ENCODE measurements at regions not wholly inside any gene's neighbourhood (a gene's known extent, or its start where the extent isn't known, plus 50 kb on each side); places are given as distances from the start of the nearest gene placed in this dataset.
"Not testable (repeated sequence)": the region's sequence is repeated elsewhere in the genome, so short reads cannot be mapped to it uniquely, and the experiment has no call there.

- no CpG with 5 or more reads among the region's 17 CpGs for WGBS (ENCODE audit: insufficient coverage)
- not testable (repeated sequence) for H3K9me3 ChIP-seq (ENCODE audit: control insufficient read depth, insufficient read depth, low read length); H3K4me3 ChIP-seq (ENCODE audit: low read depth, low read length); DNase-seq (ENCODE audit: low read depth in 4 of 6, low spot score in 6 of 6); H3K27me3 ChIP-seq (ENCODE audit: control insufficient read depth, insufficient read depth, low read length); H3K36me3 ChIP-seq (ENCODE audit: control insufficient read depth, insufficient read depth, low read length); H3K4me1 ChIP-seq (ENCODE audit: control insufficient read depth, insufficient read depth, low read length); H3K27ac ChIP-seq (ENCODE audit: low read depth, low read length)
These were observed 140.5 kb upstream of the ZNF322 start for GRCh38 chr6:26799903-26800633.

DNA sequence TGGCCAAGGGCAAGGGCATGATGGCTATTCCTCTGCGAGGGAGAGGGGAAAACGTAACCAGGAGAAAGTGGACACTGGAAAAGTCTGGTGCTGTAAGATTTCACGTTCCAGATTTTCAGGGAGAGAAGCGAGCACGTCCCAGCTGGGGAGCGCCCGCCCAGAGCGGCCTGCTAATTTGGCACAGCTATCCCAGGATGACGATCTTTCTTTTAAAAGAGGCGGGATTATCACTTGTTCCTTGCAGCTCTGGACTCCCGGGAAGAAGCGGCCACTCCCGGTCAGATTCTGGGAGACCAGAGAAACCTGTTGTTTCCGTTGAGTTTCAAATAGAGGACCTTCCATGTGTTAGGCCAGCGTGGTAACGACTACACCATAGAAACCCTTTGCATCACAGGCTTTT is 144.2 kb upstream of the ZNF322 start:
- H3K9me3 ChIP-seq (ENCODE audit: control insufficient read depth, insufficient read depth, low read length); H3K4me3 ChIP-seq (ENCODE audit: low read depth, low read length); H3K27me3 ChIP-seq (ENCODE audit: control insufficient read depth, insufficient read depth, low read length); H3K36me3 ChIP-seq (ENCODE audit: control insufficient read depth, insufficient read depth, low read length); H3K27ac ChIP-seq (ENCODE audit: low read depth, low read length); DNase-seq (ENCODE audit: low read depth in 4 of 6, low spot score in 6 of 6); H3K4me1 ChIP-seq (ENCODE audit: control insufficient read depth, insufficient read depth, low read length): not testable (repeated sequence)
- no CpG with 5 or more reads among the region's 16 CpGs for WGBS (ENCODE audit: insufficient coverage)

GRCh38 chr6:26811486-26812116 is 152.1 kb upstream of the ZNF322 start:
- not testable (repeated sequence) for H3K27me3 ChIP-seq (ENCODE audit: control insufficient read depth, insufficient read depth, low read length); H3K27ac ChIP-seq (ENCODE audit: low read depth, low read length); DNase-seq (ENCODE audit: low read depth in 4 of 6, low spot score in 6 of 6); H3K9me3 ChIP-seq (ENCODE audit: control insufficient read depth, insufficient read depth, low read length); H3K4me1 ChIP-seq (ENCODE audit: control insufficient read depth, insufficient read depth, low read length); H3K4me3 ChIP-seq (ENCODE audit: low read depth, low read length); H3K36me3 ChIP-seq (ENCODE audit: control insufficient read depth, insufficient read depth, low read length)
- no CpG with 5 or more reads among the region's 36 CpGs for WGBS (ENCODE audit: insufficient coverage)

- WGBS (ENCODE audit: insufficient coverage) = no CpG with 5 or more reads among the region's 5 CpGs
- H3K27me3 ChIP-seq (ENCODE audit: control insufficient read depth, insufficient read depth, low read length); DNase-seq (ENCODE audit: low read depth in 4 of 6, low spot score in 6 of 6): not testable (repeated sequence)
These were observed 159.2 kb upstream of the ZNF322 start for GRCh38 chr6:26818640-26819225.

DNA sequence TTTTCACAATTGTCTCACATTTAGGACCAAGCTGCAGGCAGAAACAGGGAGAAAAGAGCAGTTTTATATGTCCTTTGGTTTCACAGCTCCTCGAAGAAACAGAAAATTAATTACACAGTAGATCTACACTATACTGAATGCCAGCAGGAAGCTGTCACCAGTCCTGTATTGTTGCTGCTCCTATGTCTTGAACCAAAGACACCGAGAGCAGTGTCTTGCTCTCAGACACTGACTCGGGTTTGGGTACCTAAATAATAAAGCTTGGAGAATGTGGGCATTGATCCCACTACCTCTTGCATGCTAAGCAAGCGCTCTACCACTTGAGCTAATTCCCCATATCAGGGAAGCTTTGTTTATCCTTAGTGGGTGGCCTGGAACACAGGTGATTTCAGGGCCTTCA is 168.4 kb upstream of the ZNF322 start:
- H3K4me1 ChIP-seq (ENCODE audit: control insufficient read depth, insufficient read depth, low read length); H3K9me3 ChIP-seq (ENCODE audit: control insufficient read depth, insufficient read depth, low read length); DNase-seq (ENCODE audit: low read depth in 4 of 6, low spot score in 6 of 6); H3K27ac ChIP-seq (ENCODE audit: low read depth, low read length); H3K27me3 ChIP-seq (ENCODE audit: control insufficient read depth, insufficient read depth, low read length); H3K36me3 ChIP-seq (ENCODE audit: control insufficient read depth, insufficient read depth, low read length); H3K4me3 ChIP-seq (ENCODE audit: low read depth, low read length): not testable (repeated sequence)
- WGBS (ENCODE audit: insufficient coverage) = no CpG with 5 or more reads among the region's 4 CpGs

More at GRCh38 chr6:26818640-26819225, 159.2 kb upstream of the ZNF322 start:
- H3K4me1 ChIP-seq (ENCODE audit: control insufficient read depth, insufficient read depth, low read length); H3K9me3 ChIP-seq (ENCODE audit: control insufficient read depth, insufficient read depth, low read length); H3K36me3 ChIP-seq (ENCODE audit: control insufficient read depth, insufficient read depth, low read length); H3K27ac ChIP-seq (ENCODE audit: low read depth, low read length); H3K4me3 ChIP-seq (ENCODE audit: low read depth, low read length): not testable (repeated sequence)

GRCh38 chr6:26829480-26829879 is 169.9 kb upstream of the ZNF322 start:
- not testable (repeated sequence) for DNase-seq (ENCODE audit: low read depth in 4 of 6, low spot score in 6 of 6); H3K36me3 ChIP-seq (ENCODE audit: control insufficient read depth, insufficient read depth, low read length); H3K4me1 ChIP-seq (ENCODE audit: control insufficient read depth, insufficient read depth, low read length); H3K4me3 ChIP-seq (ENCODE audit: low read depth, low read length); H3K27ac ChIP-seq (ENCODE audit: low read depth, low read length); H3K9me3 ChIP-seq (ENCODE audit: control insufficient read depth, insufficient read depth, low read length); H3K27me3 ChIP-seq (ENCODE audit: control insufficient read depth, insufficient read depth, low read length)
- WGBS (ENCODE audit: insufficient coverage) = no CpG with 5 or more reads among the region's 2 CpGs

GRCh38 chr6:26830992-26831391 is 171.4 kb upstream of the ZNF322 start:
- not testable (repeated sequence) for H3K36me3 ChIP-seq (ENCODE audit: control insufficient read depth, insufficient read depth, low read length)
- 86% methylated on average over 8 of the region's 9 CpGs for WGBS (ENCODE audit: insufficient coverage)

DNA sequence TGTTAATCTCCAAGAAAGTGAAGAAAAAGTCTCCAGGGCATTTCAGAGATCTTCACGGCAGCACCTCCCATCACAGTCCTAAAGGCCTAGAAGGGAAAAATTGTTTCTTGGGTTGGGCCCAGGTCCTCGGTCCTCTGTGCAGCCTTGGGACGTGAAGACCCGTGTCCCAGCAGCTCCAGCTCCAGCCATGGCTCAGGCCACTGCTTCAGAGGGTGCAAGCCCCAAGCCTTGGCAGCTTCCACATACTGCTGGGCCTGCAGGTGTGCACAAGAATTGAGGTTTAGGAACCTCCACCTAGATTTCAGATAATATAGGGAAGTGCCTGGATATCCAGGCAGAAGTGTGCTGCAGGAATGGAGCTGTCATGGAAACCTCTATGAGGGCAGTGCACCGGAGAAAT is 176.2 kb upstream of the ZNF322 start:
- not testable (repeated sequence) for H3K27ac ChIP-seq (ENCODE audit: low read depth, low read length); H3K27me3 ChIP-seq (ENCODE audit: control insufficient read depth, insufficient read depth, low read length); H3K4me3 ChIP-seq (ENCODE audit: low read depth, low read length); H3K4me1 ChIP-seq (ENCODE audit: control insufficient read depth, insufficient read depth, low read length); H3K36me3 ChIP-seq (ENCODE audit: control insufficient read depth, insufficient read depth, low read length); DNase-seq (ENCODE audit: low read depth in 4 of 6, low spot score in 6 of 6); H3K9me3 ChIP-seq (ENCODE audit: control insufficient read depth, insufficient read depth, low read length)
- no CpG with 5 or more reads among the region's 5 CpGs for whole genome bisulfite sequencing (ENCODE audit: insufficient coverage)

More at GRCh38 chr6:26830992-26831391, 171.4 kb upstream of the ZNF322 start:
- H3K27ac ChIP-seq (ENCODE audit: low read depth, low read length); H3K4me1 ChIP-seq (ENCODE audit: control insufficient read depth, insufficient read depth, low read length); H3K9me3 ChIP-seq (ENCODE audit: control insufficient read depth, insufficient read depth, low read length); H3K4me3 ChIP-seq (ENCODE audit: low read depth, low read length); DNase-seq (ENCODE audit: low read depth in 4 of 6, low spot score in 6 of 6); H3K27me3 ChIP-seq (ENCODE audit: control insufficient read depth, insufficient read depth, low read length): not testable (repeated sequence)

DNA sequence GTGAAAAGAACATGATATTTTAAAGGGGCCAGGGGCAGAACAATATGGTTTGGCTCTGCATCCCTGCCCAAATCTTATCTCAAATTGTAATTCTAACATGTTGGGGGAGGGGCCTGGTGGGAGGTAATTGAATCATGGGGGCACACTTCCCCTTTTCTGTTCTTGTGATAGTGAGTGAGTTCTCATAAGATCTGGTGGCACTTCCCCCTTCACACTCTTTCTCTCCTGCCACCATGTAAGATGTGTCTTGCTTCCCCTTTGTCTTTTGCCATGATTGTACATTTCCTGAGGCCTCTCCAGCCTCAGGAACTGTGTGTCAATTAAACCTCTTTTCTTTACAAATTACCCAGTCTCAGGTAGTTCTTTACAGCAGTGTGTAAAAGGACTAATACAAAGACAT is 177.1 kb upstream of the ZNF322 start:
- H3K4me3 ChIP-seq (ENCODE audit: low read depth, low read length); H3K36me3 ChIP-seq (ENCODE audit: control insufficient read depth, insufficient read depth, low read length); H3K27me3 ChIP-seq (ENCODE audit: control insufficient read depth, insufficient read depth, low read length); H3K27ac ChIP-seq (ENCODE audit: low read depth, low read length); DNase-seq (ENCODE audit: low read depth in 4 of 6, low spot score in 6 of 6); H3K9me3 ChIP-seq (ENCODE audit: control insufficient read depth, insufficient read depth, low read length); H3K4me1 ChIP-seq (ENCODE audit: control insufficient read depth, insufficient read depth, low read length): not testable (repeated sequence)

DNA sequence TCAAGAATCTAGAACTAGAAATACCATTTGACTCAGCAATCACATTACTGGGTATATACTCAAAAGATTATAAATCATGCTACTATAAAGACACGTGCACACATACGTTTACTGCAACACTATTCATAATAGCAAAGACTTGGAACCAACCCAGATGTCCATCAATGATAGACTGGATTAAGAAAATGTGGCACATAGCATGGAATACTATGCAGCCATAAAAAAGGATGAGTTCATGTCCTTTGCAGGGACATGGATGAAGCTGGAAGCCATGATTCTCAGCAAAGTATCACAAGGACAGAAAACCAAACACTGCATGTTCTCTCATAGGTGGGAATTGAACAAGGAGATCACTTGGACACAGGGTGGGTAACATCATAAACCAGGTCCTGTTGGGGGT is 185.3 kb upstream of the ZNF322 start:
- not testable (repeated sequence) for H3K27ac ChIP-seq (ENCODE audit: low read depth, low read length); DNase-seq (ENCODE audit: low read depth in 4 of 6, low spot score in 6 of 6); H3K4me3 ChIP-seq (ENCODE audit: low read depth, low read length); H3K27me3 ChIP-seq (ENCODE audit: control insufficient read depth, insufficient read depth, low read length); H3K36me3 ChIP-seq (ENCODE audit: control insufficient read depth, insufficient read depth, low read length); H3K4me1 ChIP-seq (ENCODE audit: control insufficient read depth, insufficient read depth, low read length); H3K9me3 ChIP-seq (ENCODE audit: control insufficient read depth, insufficient read depth, low read length)
- no CpG with 5 or more reads among the region's 2 CpGs for WGBS (ENCODE audit: insufficient coverage)

Data from spinal cord (tissue), 9 donors.